ENCODE measurements at regions not wholly inside any gene's neighbourhood (a gene's known extent, or its start where the extent isn't known, plus 50 kb on each side); places are given as distances from the start of the nearest gene placed in this dataset.

- Histone ChIP-seq H3K36me3 (no peaks in the 10 kb centered on the region), H3K9me3 (no peaks in the 10 kb centered on the region), H3K27ac (no peak overlapping the region), H3K4me3 (no peak overlapping the region), H3K4me1 (peaks cover 0 to 13% (median 0%) of the 10 kb centered on the region in 4 donors), H3K27me3 (no peaks in the 10 kb centered on the region)
- WGBS (ENCODE audit: insufficient coverage, low coverage, low lambda C conversion rate, missing lambda C conversion rate): 85% methylated on average over 4 of the region's 10 CpGs
- intact Hi-C loops (cut with DNase I): no loop called here
- DNase-seq: no peak
- no peak for ATAC-seq
- TF ChIP-seq POLR2A (IDR thresholded peaks at IDR 0.05) (no peak), CTCF (IDR thresholded peaks at IDR 0.05) (no peak)
Observed at GRCh38 chr21:43335119-43335518, 91.8 kb downstream of the SIK1 start.

DNA sequence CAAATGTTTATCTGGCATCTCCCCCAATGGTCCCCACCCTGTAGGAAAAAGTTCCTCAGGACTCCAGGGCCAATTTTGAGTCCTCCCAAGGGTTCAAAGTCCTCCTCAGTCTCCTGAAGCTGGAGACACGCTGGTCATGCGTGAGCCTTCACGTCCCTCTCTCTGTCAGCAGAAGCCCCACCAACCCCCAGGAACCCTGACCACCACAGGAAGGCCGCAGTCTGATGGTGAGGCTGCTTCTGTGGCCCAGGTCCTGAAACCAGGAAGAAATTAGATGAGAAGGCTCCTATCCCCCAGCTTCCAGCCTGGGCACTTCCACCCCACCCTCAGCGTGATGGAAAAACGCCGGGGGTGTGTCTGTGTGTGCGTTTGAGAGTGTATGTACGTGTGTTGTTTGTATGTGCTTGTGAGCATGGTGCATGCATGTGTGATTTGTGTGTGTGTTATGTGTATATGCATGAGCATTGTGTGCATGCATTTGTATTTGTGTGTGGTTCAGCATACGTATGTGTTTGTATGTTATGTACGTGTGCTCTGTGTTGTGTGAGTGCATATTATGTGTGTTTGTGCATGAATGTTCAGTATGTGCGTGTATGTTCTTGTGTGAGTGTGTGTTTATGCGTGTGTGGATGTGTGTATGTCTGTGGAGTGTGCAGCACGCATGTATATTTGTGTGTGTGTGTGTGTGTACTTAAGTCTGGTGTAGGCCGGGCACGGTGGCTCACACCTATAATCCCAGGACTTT lies 92.5 kb downstream of the SIK1 start:
- Histone ChIP-seq H3K27ac (no peak overlapping the region), H3K36me3 (no peaks in the 10 kb centered on the region), H3K27me3 (no peaks in the 10 kb centered on the region), H3K4me1 (peaks cover 0 to 6% (median 0%) of the 10 kb centered on the region in 4 donors), H3K9me3 (no peaks in the 10 kb centered on the region), H3K4me3 (no peak overlapping the region)
- DNase-seq: peak in 1 of 3 donors; percentile 42
- WGBS (ENCODE audit: insufficient coverage, low coverage, low lambda C conversion rate, missing lambda C conversion rate): 92% methylated on average over 16 of the region's 16 CpGs
- intact Hi-C loops (cut with DNase I): no loop called here
- ATAC-seq: no peak
- TF ChIP-seq POLR2A (IDR thresholded peaks at IDR 0.05): no peak
- TF ChIP-seq CTCF (IDR thresholded peaks at IDR 0.05): no peak

DNA sequence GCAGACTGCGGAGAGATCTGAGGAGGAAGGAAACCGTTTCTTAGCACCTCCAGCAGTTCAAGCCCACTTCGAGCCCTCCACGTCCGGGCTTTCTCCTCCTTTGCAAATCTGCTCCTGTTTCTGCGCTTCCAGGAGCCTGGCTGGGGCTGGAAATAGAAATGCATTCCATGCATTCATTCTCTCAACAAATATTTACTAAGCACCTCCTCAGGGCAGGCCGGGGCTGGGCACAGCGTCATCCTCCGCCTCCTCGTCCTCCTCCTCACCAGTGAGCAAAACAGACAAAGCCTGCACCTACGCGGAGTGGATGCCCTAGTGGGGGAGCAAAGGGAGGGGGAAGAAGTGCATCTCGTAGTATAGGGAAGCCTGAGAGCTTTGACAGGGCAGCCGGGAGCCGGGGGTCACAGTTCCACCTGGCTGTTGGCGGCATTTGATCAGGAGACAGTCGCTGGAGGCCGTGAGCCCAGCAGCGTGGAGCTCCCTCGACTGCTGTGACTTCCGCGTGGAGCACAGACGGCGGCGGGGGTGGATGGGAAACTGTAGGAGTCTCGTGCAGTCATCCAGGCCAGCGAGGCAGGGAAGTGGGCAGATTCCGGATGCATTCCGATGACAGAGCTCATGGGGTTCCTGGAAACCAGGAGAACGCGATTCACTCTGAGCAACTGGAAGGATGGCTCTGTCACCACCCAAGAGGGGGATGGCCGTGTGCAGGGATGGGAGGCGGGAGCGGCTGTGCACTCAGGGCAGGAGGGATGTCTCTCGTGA lies 93.5 kb downstream of the SIK1 start:
- WGBS (ENCODE audit: insufficient coverage, low coverage, low lambda C conversion rate, missing lambda C conversion rate): 29% methylated on average over 10 of the region's 35 CpGs
- TF ChIP-seq POLR2A (IDR thresholded peaks at IDR 0.05) (no peak), CTCF (IDR thresholded peaks at IDR 0.05) (no peak)
- H3K4me3 ChIP-seq: no peak overlapping the region

GRCh38 chr21:43332861-43333297 lies 94.1 kb downstream of the SIK1 start:
- WGBS (ENCODE audit: insufficient coverage, low coverage, low lambda C conversion rate, missing lambda C conversion rate): 82% methylated on average over 4 of the region's 16 CpGs
- Histone ChIP-seq H3K4me3 (no peak overlapping the region), H3K9me3 (no peaks in the 10 kb centered on the region), H3K27ac (peak overlapping the region in 2 of 3 donors; percentile 15 to 38), H3K36me3 (no peaks in the 10 kb centered on the region), H3K27me3 (no peaks in the 10 kb centered on the region), H3K4me1 (peaks cover 0 to 6% (median 0%) of the 10 kb centered on the region in 4 donors)
- DNase-seq (peak in 2 of 3 donors; percentile 12 to 40), ATAC-seq (peak in 1 of 4 donors; percentile 19)
- no peak for TF ChIP-seq CTCF (IDR thresholded peaks at IDR 0.05)
- intact Hi-C loops (cut with DNase I): no loop called here

More for the DNA sequence above, 93.5 kb downstream of the SIK1 start:
- Histone ChIP-seq H3K27ac (peak overlapping the region in 2 of 3 donors; percentile 15 to 38), H3K27me3 (no peaks in the 10 kb centered on the region), H3K36me3 (no peaks in the 10 kb centered on the region), H3K4me1 (peaks cover 0 to 6% (median 0%) of the 10 kb centered on the region in 4 donors), H3K9me3 (no peaks in the 10 kb centered on the region)
- intact Hi-C loops (cut with DNase I): no loop called here
- DNase-seq (peak in 2 of 3 donors; percentile 52 to 59), ATAC-seq (peak; percentile 34 to 65 (median 52))
